ENCODE measurements at regions not wholly inside any gene's neighbourhood (a gene's known extent, or its start where the extent isn't known, plus 50 kb on each side); places are given as distances from the start of the nearest gene placed in this dataset.

GRCh38 chr6:105669232-105669631 lies 266.4 kb upstream of the PREP start:
- no peak for DNase-seq
- no peaks in the 10 kb centered on the region for H3K36me3 ChIP-seq
- no peak overlapping the region for H3K27ac ChIP-seq
- no peak for ATAC-seq
- no peaks in the 10 kb centered on the region for H3K4me1 ChIP-seq
- H3K27me3 ChIP-seq (ENCODE audit: low read depth) = no peaks in the 10 kb centered on the region
- no peak overlapping the region for H3K4me3 ChIP-seq
- intact Hi-C loops (cut with DNase I) = no loop called here
- TF ChIP-seq, protein P1, sequence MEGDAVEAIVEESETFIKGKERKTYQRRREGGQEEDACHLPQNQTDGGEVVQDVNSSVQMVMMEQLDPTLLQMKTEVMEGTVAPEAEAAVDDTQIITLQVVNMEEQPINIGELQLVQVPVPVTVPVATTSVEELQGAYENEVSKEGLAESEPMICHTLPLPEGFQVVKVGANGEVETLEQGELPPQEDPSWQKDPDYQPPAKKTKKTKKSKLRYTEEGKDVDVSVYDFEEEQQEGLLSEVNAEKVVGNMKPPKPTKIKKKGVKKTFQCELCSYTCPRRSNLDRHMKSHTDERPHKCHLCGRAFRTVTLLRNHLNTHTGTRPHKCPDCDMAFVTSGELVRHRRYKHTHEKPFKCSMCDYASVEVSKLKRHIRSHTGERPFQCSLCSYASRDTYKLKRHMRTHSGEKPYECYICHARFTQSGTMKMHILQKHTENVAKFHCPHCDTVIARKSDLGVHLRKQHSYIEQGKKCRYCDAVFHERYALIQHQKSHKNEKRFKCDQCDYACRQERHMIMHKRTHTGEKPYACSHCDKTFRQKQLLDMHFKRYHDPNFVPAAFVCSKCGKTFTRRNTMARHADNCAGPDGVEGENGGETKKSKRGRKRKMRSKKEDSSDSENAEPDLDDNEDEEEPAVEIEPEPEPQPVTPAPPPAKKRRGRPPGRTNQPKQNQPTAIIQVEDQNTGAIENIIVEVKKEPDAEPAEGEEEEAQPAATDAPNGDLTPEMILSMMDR (IDR thresholded peaks at IDR 0.05) = no peak
- no peaks in the 10 kb centered on the region for H3K9me3 ChIP-seq

DNA sequence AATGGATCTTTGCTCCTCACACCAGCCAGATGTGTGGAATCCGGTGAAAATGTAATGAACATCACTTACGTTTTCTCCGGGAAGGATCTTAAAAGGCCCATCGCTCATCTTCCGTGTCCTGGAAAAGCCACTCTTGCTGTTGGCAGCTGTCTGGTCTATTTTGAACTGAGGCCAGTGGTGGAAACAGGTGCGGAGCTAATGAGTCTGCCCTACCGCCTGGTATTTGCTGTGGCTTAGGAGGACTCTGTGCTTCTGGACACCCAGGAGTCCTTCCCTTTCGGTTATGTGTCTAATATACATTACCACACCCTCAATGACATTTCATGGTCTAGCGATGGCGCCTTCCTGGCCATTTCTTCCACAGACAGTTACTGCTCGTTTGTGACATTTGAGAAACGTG lies 264.2 kb upstream of the PREP start:
- Histone ChIP-seq H3K27me3 (ENCODE audit: low read depth) (no peaks in the 10 kb centered on the region), H3K4me3 (no peak overlapping the region), H3K36me3 (no peaks in the 10 kb centered on the region), H3K9me3 (no peaks in the 10 kb centered on the region), H3K4me1 (no peaks in the 10 kb centered on the region), H3K27ac (no peak overlapping the region)
- intact Hi-C loops (cut with DNase I) = no loop called here
- ATAC-seq (no peak), DNase-seq (no peak)
- TF ChIP-seq, protein P1 (IDR thresholded peaks at IDR 0.05) = no peak

DNA sequence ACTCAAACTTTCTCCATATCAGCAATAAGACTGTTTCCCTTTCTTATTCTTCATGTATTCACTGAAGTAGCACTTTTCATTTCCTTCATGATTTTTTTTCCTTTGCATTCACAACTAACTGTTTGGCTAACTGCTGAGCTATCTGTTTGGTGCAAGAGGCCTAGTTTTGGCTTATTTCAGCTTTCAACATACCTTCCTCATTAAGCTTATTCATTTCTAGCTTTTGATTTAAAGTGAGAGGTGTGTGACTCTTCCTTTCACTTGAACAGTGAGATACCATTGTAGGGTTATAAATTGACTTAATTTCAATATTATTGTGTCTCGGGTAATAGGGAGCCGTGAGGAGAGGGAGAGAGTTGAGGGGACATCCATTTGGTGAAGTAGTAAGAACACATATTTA lies 262.0 kb upstream of the PREP start:
- intact Hi-C loops (cut with DNase I) = no loop called here
- Histone ChIP-seq H3K4me3 (no peak overlapping the region), H3K27me3 (ENCODE audit: low read depth) (no peaks in the 10 kb centered on the region), H3K9me3 (no peaks in the 10 kb centered on the region), H3K27ac (no peak overlapping the region), H3K36me3 (no peaks in the 10 kb centered on the region), H3K4me1 (no peaks in the 10 kb centered on the region)
- ATAC-seq (no peak), DNase-seq (no peak)
- TF ChIP-seq, protein P1 (IDR thresholded peaks at IDR 0.05) = no peak

- H3K4me3 ChIP-seq = no peak overlapping the region
These were observed 249.1 kb upstream of the PREP start for GRCh38 chr6:105651969-105652368.

DNA sequence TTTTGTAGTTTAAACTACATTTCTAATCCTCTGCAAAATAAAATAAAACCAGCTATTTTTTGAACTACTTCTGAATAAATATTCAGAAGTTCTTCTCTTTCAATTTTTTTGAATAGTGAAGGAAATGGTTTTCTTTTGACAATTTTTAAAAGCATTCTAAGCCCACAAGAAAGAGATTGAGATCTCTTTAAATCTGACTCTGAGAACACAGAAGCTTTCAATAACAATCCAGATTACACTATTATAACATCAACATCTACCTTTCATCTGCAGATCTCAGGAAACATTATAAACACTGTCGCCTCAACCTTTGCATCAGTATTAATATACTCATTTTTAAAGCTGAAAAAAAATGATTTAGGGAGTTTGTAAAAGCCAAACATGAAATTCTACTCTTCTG lies 247.5 kb upstream of the PREP start:
- H3K4me3 ChIP-seq = no peak overlapping the region
- no peaks in the 10 kb centered on the region for H3K9me3 ChIP-seq
- H3K36me3 ChIP-seq = no peaks in the 10 kb centered on the region
- TF ChIP-seq, protein P1 (IDR thresholded peaks at IDR 0.05) = no peak
- ATAC-seq (no peak), DNase-seq (no peak)
- H3K27me3 ChIP-seq (ENCODE audit: low read depth) = no peaks in the 10 kb centered on the region
- H3K4me1 ChIP-seq = no peaks in the 10 kb centered on the region
- H3K27ac ChIP-seq = no peak overlapping the region
- intact Hi-C loops (cut with DNase I) = no loop called here

More at GRCh38 chr6:105651969-105652368, 249.1 kb upstream of the PREP start:
- Histone ChIP-seq H3K9me3 (no peaks in the 10 kb centered on the region), H3K27me3 (ENCODE audit: low read depth) (no peaks in the 10 kb centered on the region), H3K27ac (no peak overlapping the region), H3K4me1 (no peaks in the 10 kb centered on the region), H3K36me3 (no peaks in the 10 kb centered on the region)
- intact Hi-C loops (cut with DNase I) = no loop called here
- no peak for ATAC-seq
- TF ChIP-seq, protein P1 (IDR thresholded peaks at IDR 0.05) = no peak
- no peak for DNase-seq

DNA sequence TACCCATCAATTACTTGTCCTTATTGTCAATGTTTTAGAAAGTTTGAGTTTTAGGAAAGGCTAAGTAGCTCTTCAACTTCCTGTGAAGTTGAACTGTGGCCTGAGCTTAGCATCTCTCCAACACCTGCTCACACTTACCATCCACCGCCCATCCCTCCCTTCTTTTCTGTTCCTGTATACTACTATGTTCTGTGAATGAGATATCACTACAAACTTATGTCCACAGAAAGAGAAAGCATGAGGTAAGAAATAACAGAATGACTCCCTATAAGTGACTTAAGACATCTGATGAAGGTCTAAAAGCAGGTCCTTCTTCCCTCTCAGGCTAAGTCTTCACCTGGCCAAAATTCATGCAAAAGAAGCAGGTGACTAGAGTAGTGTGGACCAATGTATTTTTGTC lies 246.3 kb upstream of the PREP start:
- Histone ChIP-seq H3K9me3 (no peaks in the 10 kb centered on the region), H3K36me3 (no peaks in the 10 kb centered on the region), H3K4me3 (no peak overlapping the region), H3K27me3 (ENCODE audit: low read depth) (no peaks in the 10 kb centered on the region), H3K4me1 (no peaks in the 10 kb centered on the region), H3K27ac (no peak overlapping the region)
- TF ChIP-seq, protein P1 (IDR thresholded peaks at IDR 0.05) = no peak
- ATAC-seq (no peak), DNase-seq (no peak)
- intact Hi-C loops (cut with DNase I) = no loop called here

Measured in lower lobe of right lung (tissue), 2 donors.